HG03045 (cell line): ENCODE measurements at regions not wholly inside any gene's neighbourhood (a gene's known extent, or its start where the extent isn't known, plus 50 kb on each side); places are given as distances from the start of the nearest gene placed in this dataset.
"Not testable (repeated sequence)": the region's sequence is repeated elsewhere in the genome, so short reads cannot be mapped to it uniquely, and the experiment has no call there.

Experiments
- ATAC-seq: cut with Tn5 transposase; IDR thresholded peaks from one replicate; pipeline ENCODE4 v1.9.1; 2021; ENCODE audit warnings: mild to moderate bottlenecking, moderate library complexity; ENCODE audit not compliant: unreplicated experiment

DNA sequence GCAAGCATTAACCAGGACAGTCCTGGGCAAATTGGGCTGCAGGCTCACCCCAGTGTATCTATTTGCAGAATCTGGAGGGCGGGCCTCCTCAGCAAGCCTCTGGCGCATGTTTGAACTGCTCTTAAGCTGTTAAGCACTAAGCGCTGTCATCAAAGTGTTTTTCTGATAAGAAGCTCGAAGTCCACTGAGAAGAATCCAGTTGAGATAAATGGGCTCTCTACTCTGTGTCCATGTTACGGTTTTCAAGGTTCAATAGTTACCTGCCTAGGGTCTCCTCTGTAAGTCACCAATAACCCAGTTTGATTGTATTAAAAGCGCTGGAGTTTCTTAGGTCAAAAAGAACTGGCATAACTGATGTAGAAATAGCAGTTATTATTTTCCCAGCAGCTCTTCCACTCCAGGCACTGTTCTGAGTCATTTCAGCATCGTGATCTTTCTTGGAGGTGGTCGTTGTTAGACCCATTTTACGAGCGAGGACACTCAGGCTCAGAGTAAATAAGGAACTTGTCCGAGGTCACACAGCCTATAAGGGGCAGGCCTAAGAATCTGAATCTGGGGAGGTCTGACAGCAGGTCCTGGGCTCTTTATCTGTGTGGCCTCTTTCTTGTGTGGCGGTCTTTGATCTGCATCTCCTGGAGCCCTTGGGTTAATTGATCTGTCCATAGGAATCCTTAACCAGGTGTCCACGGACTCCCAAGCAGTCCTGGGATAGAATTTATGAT is 207.4 kb upstream of the ZNF217 start:
- no peak for ATAC-seq

DNA sequence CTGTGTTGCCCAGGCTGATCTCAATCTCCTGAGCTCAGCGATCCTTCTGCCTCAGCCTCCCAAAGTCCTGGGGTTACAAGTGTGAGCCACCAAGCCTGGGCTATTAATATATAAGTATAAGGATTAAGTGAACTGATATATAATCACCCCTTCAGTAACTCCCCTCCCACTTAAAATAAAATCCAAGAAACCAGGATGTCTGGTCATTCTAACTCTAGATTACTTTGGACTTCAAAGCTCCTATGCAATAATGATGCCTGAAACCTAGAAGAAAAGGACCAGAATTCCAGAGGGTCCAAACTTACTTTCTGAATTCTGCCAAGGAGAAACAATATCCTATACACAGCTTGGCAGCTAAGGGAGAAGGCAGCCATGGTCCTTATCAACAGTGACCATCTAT is 206.8 kb upstream of the ZNF217 start:
- no peak for ATAC-seq

DNA sequence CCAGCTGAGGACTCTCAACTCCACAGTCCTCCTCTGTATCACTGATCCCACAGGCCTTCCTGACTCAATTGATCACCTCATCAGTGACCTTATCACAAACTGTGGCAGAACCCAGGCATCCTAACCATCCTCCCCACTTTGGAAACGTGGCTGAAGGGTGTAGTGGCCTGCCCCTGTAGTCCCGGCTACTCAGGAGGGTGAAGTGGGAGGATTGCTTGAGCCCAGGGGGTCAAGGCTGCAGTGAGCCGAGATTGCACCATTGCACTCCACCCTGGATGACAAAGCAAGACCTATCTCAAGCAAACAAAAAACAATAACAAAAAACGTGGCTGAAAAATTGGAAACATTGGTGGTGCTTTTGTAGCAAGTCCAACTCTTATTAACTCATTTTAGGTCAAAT is 203.4 kb upstream of the ZNF217 start:
- ATAC-seq, result no peak

DNA sequence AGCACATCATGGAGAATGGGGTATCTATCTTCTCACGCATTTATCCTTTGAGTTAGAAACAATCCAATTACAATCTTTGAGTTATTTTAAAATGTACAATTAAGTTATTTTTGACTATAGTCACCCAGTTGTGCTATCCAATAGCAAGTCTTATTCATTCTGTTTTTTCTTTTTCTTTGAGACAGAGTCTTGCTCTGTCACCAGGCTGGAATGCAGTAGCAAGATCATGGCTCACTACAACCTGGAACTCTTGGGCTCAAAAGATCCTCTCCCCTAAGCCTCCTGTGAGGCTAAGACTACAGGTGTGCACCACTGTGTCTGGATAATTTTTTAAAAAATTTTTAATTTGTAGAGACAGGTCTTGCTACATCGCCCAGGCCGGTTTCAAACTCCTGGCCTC is 201.5 kb upstream of the ZNF217 start:
- no peak for ATAC-seq

DNA sequence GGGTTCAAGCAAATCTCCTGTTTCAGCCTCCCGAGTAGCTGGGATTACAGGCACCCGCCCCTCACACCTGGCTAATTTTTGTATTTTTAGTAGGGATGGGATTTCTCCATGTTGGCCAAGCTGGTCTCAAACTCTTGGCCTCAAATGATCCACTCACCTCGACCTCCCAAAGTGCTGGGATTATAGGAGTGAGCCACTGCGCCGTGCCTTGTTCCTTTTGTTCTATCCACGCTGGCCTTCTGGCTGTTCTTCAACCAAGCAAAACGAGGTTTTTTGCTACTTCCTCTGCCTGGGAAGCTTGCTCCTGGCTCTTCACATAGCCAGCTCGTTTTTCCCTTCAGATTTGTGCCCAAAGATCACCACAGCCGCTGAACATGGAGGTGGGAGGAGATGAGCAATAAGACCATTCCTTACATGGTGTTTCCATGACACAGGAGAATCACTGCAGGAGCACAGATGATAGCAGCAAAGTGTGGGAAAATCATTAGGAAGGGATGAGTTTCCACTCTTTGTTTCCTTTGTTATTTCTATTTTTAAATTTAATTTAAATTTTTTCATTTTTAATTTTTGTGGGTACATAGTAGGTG is 201.0 kb upstream of the ZNF217 start:
- ATAC-seq, result no peak

DNA sequence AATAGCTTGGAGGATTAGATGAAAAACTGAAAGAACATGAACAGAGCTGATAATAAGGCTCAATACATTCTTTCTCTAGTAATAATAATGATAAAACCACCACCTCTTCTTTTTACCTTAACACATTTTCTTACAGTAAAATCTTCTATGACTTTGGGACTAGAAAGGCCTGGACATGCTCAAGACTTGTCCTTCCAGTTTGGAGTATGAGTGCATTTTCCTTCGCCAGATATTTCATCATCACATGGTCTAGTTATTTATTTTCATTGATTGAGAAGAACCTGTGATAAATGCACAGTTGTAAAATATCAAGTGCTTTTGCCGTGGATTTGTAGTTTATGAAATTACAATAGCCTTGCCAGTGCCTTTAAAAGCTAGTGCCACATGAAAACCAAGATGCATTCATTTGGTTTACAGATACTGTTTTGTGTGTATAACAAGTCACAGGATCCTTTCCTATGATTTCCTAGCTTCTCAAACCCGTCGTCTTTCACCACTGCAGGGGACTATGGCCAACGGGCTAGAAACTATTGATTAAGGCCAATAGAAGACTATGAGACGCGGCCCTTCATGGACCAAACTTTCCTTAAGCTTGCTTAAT is 200.2 kb upstream of the ZNF217 start:
- no peak for ATAC-seq

DNA sequence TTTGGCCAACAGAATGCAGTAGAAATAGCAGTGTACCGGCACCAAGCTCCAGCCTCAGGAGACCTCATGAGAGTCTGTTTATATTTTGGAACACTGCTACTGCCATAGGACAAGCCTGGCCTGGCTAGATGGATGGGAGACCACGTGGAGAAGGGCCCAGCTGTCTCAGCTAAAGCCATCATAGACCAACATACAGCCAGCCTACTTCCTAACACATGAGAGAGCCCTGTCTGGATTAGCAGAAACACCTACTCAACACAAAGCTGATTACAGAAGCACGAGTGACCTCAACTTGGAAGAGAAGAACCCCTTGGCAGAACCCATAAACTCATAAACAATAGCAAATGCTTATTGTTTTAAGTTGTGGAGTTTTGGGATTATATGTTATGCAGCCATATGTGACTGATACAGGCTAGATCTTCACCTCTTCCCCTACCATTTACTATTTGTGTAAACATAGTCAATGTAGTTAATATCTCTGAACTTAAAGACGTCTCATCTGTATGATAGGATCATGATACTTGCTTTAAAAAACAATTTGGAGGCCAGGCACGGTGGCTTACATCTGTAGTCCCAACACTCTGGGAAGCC is 199.4 kb upstream of the ZNF217 start:
- no peak for ATAC-seq

DNA sequence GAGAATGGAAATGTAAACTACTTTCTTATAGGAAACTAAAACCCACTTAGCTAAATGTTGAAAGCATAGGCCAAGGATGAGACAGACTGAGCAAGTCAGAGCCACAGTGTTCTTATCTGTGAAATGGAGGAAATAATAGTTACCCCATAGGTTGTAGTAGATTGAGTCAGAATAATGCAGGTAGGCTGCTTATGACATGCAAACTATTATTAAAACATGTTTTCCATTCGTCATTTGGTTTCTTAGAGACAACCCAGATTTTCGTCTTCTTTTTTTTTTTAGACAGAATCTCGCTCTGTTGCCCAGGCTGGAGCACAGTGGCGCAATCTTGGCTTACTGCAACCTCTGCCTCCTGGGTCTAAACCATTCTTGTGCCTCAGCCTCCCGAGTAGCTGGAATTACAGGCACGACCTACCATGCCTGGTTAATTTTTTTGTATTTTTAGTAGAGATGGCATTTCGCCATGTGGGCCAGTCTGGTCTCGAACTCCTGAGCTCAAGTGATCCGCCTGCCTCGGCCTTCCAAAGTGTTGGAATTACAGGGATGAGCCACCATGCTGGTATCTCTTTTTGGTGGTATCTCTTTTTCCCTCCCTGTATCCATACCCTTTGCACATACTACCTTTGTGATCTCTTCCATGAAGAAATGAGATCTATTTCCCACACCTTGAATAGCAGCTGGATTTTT is 196.5 kb upstream of the ZNF217 start:
- no peak for ATAC-seq

DNA sequence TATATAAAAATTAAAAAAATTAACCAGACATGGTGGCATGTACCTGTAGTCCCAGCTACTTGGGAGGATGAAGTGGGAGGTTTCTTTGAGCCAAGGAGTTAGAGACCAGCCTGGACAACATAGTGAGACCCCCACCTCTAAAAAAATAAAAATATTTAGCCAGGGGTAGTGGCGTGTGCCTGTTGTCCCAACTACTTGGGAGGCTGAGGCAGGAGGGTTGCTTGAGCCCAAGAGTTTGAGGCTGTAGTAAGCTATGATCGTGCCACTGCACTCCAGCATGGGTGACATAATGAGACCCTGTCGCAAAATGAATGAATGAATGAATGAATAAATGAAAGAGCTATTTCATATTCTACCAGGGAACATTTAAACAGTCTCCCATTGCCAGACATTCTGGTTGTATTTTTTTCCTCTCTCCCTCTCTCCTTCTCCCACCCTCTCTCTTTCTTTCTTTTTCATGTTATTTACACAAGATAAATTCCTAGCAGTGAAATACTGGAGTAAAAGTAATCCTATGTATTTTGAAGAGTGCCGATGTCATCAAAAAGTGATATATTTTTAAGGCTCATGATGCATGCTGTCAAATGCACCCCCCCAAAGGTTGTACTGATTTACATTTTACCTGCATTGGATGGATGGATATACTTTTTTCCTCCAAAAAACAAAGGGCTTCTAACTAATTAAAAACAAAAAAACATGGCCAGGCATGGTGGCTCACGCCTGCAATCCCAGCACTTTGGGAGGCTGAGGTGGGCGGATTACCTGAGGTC is 194.8 kb upstream of the ZNF217 start:
- ATAC-seq, result no peak

DNA sequence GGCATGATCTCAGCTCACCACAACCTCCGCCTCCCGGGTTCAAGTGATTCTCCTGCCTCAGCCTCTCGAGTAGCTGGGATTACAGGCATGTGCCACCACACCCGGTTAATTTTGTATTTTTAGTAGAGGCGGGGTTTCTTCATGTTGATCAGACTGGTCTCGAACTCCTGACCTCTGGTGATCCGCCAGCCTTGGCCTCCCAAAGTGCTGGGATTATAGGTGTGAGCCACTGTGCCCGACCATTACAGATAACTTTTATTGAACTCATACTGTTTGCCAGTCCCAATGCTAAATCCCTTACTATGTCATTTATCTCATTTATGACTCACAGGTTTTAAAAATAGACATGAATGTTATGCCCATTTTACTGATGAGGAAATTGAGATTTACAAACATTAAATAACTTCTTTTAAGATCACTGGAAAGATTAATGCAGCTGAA is 193.9 kb upstream of the ZNF217 start:
- ATAC-seq, result not testable (repeated sequence)

DNA sequence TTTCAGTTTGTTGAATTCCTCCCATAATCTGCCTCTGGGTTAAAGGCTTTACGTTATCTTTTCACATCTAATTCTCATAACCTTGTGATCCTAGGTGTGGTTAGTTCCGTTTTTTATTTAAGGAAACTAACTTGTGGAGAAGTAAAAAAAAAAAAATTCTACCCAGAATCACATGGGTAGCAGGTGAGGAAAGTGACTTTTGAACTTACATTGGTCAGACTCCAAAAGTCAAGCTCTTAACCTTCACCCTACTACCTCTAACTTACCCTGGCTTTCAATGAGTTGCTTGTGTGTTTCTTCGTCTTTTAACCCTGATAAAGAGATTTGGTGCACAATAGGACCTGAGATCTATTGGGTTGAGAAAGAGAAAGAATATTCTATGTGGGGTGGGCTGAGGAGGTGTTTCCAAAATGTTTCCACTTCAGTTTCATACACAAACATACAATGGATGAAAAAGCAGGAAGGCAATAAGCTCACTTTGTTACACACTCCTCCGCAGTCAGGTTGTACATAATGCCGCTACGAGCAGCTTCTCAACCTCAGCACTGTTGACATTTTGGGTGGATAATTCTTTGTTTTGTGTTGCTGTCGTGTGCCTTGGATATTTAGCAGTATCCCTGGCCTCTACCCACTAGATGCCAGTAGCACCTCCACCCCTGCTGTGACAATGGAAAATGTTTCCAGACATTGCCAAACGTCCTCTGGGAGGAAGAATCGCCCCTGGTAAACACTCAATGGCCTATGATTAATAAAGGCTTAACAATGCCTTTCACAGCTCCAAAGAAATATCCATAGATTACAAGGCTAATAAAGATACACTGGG is 193.0 kb upstream of the ZNF217 start:
- ATAC-seq, result no peak

DNA sequence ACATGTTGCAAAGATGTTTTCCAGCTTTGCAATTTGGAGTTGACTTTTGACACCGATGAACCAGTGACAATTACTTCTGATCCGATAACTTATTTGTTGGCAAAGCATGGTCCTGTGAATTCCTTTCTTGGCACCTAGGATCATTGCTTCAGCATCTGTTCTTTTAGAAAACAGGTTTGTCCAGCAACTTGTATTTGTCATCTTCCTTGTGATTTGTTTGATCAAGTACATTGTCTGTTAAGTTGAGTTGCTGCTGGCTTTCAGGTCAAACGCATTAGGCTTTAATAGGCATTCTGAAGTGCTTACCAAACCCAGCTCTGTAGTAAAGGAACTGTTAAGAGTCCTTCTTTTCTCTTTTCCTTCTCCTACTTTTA is 192.4 kb upstream of the ZNF217 start:
- no peak for ATAC-seq

DNA sequence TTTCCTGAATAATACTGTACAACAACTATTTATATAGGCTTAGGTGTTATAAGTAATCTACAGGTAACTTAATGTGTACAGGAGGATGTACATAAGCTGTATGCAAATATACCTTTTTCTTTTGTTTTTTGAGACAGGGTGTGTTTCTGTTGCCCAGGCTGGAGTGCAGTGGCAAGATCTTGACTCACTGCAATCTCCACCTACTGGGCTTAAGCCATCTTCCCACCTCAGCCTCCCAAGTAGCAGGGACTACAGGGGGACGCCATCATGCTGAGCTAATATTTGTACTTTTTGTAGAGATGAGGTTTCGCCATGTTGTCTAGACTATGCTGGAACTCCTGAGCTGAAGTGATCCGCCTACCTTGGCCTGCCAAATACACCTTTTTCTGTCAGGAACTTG is 191.7 kb upstream of the ZNF217 start:
- no peak for ATAC-seq

DNA sequence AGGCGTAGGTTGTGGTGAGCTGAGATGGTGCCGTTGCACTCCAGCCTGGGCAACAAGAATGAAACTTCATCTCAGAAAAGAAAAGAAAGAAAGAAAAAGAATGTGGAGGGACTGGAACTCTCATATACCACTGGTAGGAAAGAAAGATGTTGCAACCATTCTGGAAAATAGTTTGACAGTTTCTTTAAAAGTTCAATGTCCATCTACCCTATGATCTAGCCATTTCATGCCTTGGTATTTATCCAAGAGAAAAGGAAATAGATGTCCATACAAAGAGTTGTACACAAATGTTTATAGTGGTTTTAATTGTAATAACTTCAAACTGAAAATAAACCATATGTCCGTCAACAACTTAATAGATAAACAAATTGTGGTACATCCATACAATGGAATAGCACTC is 190.1 kb upstream of the ZNF217 start:
- ATAC-seq, result no peak

DNA sequence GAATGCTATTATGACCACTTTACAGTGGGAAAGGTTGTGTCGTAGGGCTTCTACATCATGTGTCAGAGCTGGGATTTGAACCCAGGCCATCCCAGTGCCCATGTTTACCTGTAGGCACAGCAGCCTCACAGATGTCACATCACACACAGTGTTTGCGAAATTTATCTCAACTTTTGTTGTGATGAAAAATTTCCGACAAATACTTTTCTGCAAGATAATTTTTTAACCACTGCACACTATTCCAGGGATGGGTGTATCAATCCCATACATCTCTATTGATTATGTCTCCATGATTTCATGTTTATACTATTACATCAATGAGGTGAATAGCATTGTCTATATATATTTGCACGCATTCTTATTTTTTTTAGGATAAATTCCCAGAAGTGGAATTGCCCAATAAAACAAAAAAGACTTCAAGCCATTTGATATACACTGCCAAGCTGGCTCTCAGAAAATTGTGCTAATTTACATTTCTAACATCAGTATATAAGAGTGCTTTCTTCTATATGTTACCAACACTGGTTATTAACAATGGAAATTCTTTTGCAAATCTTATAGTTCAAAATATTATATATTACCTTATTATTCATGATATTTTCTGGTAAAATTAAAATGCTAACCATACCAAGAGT is 189.1 kb upstream of the ZNF217 start:
- no peak for ATAC-seq

DNA sequence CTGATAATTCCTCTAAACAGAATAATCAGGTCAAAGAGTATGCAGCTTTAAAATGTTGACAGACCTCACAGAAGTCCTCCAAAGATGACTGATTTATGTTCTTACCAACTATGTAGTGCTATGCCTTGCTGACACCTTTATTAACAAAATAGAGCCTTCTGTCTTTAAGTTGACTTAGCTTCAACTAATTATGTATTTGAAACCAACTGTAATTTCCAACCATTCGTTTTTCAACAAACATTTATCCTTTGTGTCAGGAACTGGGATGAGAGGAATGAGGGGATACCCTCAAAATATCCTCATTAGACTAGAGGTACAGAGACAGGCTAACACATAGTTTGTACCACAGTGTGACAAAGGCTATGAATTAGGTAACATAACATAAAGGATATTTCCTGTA is 186.2 kb upstream of the ZNF217 start:
- ATAC-seq, result no peak

DNA sequence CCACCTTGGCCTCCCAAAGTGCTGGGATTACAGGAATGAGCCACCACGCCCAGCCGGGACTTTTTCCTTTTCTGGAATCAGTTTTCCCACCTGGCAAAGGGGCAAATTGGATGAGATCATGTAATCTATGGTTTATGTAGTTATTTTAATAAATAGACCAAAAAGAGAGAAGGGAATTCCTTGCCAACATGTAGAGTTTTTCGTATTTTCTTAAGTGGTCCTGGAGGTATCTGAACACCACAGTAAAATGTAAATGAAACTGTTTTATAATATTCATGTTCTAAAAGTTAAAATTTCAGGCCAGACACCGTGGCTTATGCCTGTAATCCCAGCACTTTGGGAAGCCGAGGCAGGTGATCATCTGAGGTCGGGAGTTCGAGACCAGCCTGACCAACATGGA is 185.1 kb upstream of the ZNF217 start:
- ATAC-seq, result no peak

DNA sequence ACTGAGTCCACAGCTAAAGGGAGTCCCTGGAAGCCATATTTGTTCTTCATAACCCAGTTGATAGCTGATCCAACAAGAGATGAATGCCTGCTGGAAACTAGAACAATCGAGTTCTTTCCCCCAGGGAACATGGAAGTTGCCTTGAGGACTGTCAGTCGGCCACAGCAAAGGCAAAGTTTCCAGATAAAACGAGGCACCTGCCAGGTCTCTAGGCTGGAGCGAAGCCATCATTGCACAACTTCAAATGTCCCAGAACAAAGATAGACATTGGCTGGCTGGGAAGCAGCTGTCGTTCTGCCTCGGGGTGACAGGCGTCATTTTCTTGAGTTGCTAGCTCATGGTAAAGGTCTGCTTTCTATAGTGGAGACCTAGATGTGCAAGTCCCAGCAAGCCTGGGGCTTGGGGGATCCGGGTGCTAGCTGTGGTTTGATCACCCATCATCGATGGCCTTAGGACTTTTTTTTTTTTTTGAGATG is 184.4 kb upstream of the ZNF217 start:
- no peak for ATAC-seq

DNA sequence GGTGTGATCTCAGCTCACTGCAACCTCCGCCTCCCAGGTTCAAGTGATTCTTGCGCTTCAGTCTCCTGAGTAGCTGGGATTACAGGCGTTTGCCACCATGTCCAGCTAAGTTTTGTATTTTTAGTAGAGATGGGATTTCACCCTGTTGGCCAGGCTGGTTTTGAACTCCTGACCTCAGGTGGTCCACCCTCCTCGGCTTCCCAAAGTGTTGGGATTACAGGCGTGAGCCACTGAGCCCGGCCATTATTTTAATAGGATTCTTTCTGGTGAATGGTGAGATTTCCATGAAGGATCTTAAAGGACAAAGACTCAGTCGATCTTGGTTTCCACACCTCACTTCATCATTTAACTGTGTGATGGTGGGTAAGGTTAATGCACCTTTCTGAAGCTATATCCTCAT is 183.8 kb upstream of the ZNF217 start:
- ATAC-seq, result not testable (repeated sequence)
